ES-I3 (cell line): ENCODE measurements at regions not wholly inside any gene's neighbourhood (a gene's known extent, or its start where the extent isn't known, plus 50 kb on each side); places are given as distances from the start of the nearest gene placed in this dataset.

Experiments used
- H3K36me3 ChIP-seq: 2 replicates; pipeline ENCODE4 v1.6.1; 2013; ENCODE audit warnings: mild to moderate bottlenecking, low read length, control low read depth, moderate library complexity; ENCODE audit not compliant: insufficient read depth
- H3K4me1 ChIP-seq: 2 replicates; pipeline ENCODE4 v1.6.1; 2013; ENCODE audit warnings: mild to moderate bottlenecking, control low read depth, low read length; ENCODE audit not compliant: insufficient read depth
- H3K9ac ChIP-seq: 2 replicates; pipeline ENCODE4 v1.6.1; 2013; ENCODE audit warnings: low read depth, mild to moderate bottlenecking, low read length, moderate library complexity
- H3K9me3 ChIP-seq: 2 replicates; pipeline ENCODE4 v1.6.1; 2013; ENCODE audit warnings: mild to moderate bottlenecking, low read length, moderate library complexity; ENCODE audit not compliant: control insufficient read depth, insufficient read depth

GRCh38 chr7:130937830-130938229 is 203.8 kb upstream of the KLF14 start:
- no peaks in the 10 kb centered on the region for H3K36me3 ChIP-seq
- no peaks in the 10 kb centered on the region for H3K9me3 ChIP-seq
- H3K4me1 ChIP-seq: peaks cover 19% of the 10 kb centered on the region
- H3K9ac ChIP-seq: no peak overlapping the region

GRCh38 chr7:130938661-130939060 is 204.7 kb upstream of the KLF14 start:
- H3K36me3 ChIP-seq: no peaks in the 10 kb centered on the region
- H3K9me3 ChIP-seq: no peaks in the 10 kb centered on the region
- H3K9ac ChIP-seq: no peak overlapping the region
- peaks cover 28% of the 10 kb centered on the region for H3K4me1 ChIP-seq

GRCh38 chr7:130939321-130940095 is 205.5 kb upstream of the KLF14 start:
- no peaks in the 10 kb centered on the region for H3K9me3 ChIP-seq
- H3K36me3 ChIP-seq: no peaks in the 10 kb centered on the region
- H3K9ac ChIP-seq: no peak overlapping the region
- H3K4me1 ChIP-seq: peaks cover 31% of the 10 kb centered on the region

- Histone ChIP-seq H3K36me3 (no peaks in the 10 kb centered on the region), H3K4me1 (peaks cover 31% of the 10 kb centered on the region), H3K9ac (no peak overlapping the region), H3K9me3 (no peaks in the 10 kb centered on the region)
Observed at GRCh38 chr7:130940326-130940725, 206.3 kb upstream of the KLF14 start.

- Histone ChIP-seq H3K9me3 (no peaks in the 10 kb centered on the region), H3K4me1 (peaks cover 31% of the 10 kb centered on the region), H3K36me3 (no peaks in the 10 kb centered on the region), H3K9ac (no peak overlapping the region)
Observed at GRCh38 chr7:130940907-130941306, 206.9 kb upstream of the KLF14 start.

GRCh38 chr7:130941322-130942210 is 207.6 kb upstream of the KLF14 start:
- Histone ChIP-seq H3K9me3 (no peaks in the 10 kb centered on the region), H3K4me1 (peaks cover 31% of the 10 kb centered on the region), H3K9ac (no peak overlapping the region), H3K36me3 (no peaks in the 10 kb centered on the region)

- H3K36me3 ChIP-seq: no peaks in the 10 kb centered on the region
- no peak overlapping the region for H3K9ac ChIP-seq
- H3K9me3 ChIP-seq: no peaks in the 10 kb centered on the region
- peaks cover 31% of the 10 kb centered on the region for H3K4me1 ChIP-seq
Observed at GRCh38 chr7:130942211-130942964, 208.4 kb upstream of the KLF14 start.

- no peaks in the 10 kb centered on the region for H3K36me3 ChIP-seq
- no peak overlapping the region for H3K9ac ChIP-seq
- H3K4me1 ChIP-seq: peaks cover 31% of the 10 kb centered on the region
- H3K9me3 ChIP-seq: no peaks in the 10 kb centered on the region
Observed at GRCh38 chr7:130943336-130943901, 209.4 kb upstream of the KLF14 start.

- no peak overlapping the region for H3K9ac ChIP-seq
- no peaks in the 10 kb centered on the region for H3K9me3 ChIP-seq
- H3K4me1 ChIP-seq: peaks cover 31% of the 10 kb centered on the region
- no peaks in the 10 kb centered on the region for H3K36me3 ChIP-seq
Observed at GRCh38 chr7:130943981-130944380, 210.0 kb upstream of the KLF14 start.

GRCh38 chr7:130944997-130945396 is 211.0 kb upstream of the KLF14 start:
- peaks cover 31% of the 10 kb centered on the region for H3K4me1 ChIP-seq
- H3K36me3 ChIP-seq: no peaks in the 10 kb centered on the region
- H3K9ac ChIP-seq: no peak overlapping the region
- H3K9me3 ChIP-seq: no peaks in the 10 kb centered on the region

GRCh38 chr7:130945411-130945811 is 211.4 kb upstream of the KLF14 start:
- Histone ChIP-seq H3K36me3 (no peaks in the 10 kb centered on the region), H3K4me1 (peaks cover 30% of the 10 kb centered on the region), H3K9ac (no peak overlapping the region), H3K9me3 (no peaks in the 10 kb centered on the region)

- Histone ChIP-seq H3K36me3 (no peaks in the 10 kb centered on the region), H3K9ac (no peak overlapping the region), H3K9me3 (no peaks in the 10 kb centered on the region), H3K4me1 (peaks cover 24% of the 10 kb centered on the region)
Observed at GRCh38 chr7:130946114-130946513, 212.1 kb upstream of the KLF14 start.

GRCh38 chr7:130947792-130948580 is 214.0 kb upstream of the KLF14 start:
- H3K9me3 ChIP-seq: no peaks in the 10 kb centered on the region
- no peak overlapping the region for H3K9ac ChIP-seq
- H3K4me1 ChIP-seq: peaks cover 10% of the 10 kb centered on the region
- no peaks in the 10 kb centered on the region for H3K36me3 ChIP-seq
